PC-9 (cell line): ENCODE measurements at regions not wholly inside any gene's neighbourhood (a gene's known extent, or its start where the extent isn't known, plus 50 kb on each side); places are given as distances from the start of the nearest gene placed in this dataset.

Experiments used
- BruUV-seq: library from RNA; stranded (reverse); fragments of 400-500 nt; replicated peaks from 2 replicates; lab custom pipeline; 2021; lab: Mats Ljungman, UMichigan
- CTCF ChIA-PET: fragments of 300-600 bp; sonication (Branson Sonifier 250); formaldehyde crosslinking; loops from one replicate; lab custom pipeline; 2022; ENCODE audit warnings: antibody characterized with exemption; lab: Charles Lee
- POLR2A ChIA-PET: fragments of 300-600 bp; sonication (Branson Sonifier 250); formaldehyde crosslinking; loops from one replicate; lab custom pipeline; 2022; ENCODE audit warnings: antibody characterized with exemption; ENCODE audit not compliant: unreplicated experiment; lab: Charles Lee
- DNase-seq, 2 experiments: peaks; one replicate each; pipeline versions ENCODE4 v3.0.0 to v3.0.0-alpha.2; 2015 to 2022; ENCODE audit warnings: mixed read lengths in 1 of 2
- H2AFZ ChIP-seq: fragments of 200-600 bp; sonication (generic); 2 replicates; pipeline ENCODE4 v1.8.1; 2017; ENCODE audit warnings: antibody characterized with exemption
- H3F3A ChIP-seq: fragments of 200-600 bp; sonication (generic); 2 replicates; pipeline ENCODE4 v1.8.1; 2017; ENCODE audit warnings: antibody characterized with exemption, mild to moderate bottlenecking, low read depth; ENCODE audit not compliant: insufficient read depth
- H3K27ac ChIP-seq: fragments of 200-600 bp; sonication (generic); 2 replicates; pipeline ENCODE4 v1.6.1; 2016; ENCODE audit warnings: mixed run types
- H3K27me3 ChIP-seq: fragments of 200-600 bp; sonication (generic); 2 replicates; pipeline ENCODE4 v1.6.1; 2016; ENCODE audit warnings: low read depth, mixed run types; ENCODE audit not compliant: insufficient read depth
- H3K36me3 ChIP-seq: fragments of 200-600 bp; sonication (generic); 2 replicates; pipeline ENCODE4 v1.6.1; 2016; ENCODE audit warnings: low read depth, mixed run types
- H3K4me1 ChIP-seq: fragments of 200-600 bp; sonication (generic); replicated peaks from 2 replicates; pipeline ENCODE4 v1.6.1; 2016; ENCODE audit warnings: mixed run types; ENCODE audit not compliant: insufficient read depth
- H3K4me2 ChIP-seq: fragments of 200-600 bp; sonication (generic); 2 replicates; pipeline ENCODE4 v1.6.1; 2017; ENCODE audit warnings: mixed run types
- H3K4me3 ChIP-seq: fragments of 200-600 bp; sonication (generic); 2 replicates; pipeline ENCODE4 v1.6.1; 2016; ENCODE audit warnings: mixed run types
- H3K79me2 ChIP-seq: fragments of 200-600 bp; sonication (generic); 2 replicates; pipeline ENCODE4 v1.6.1; 2017; ENCODE audit warnings: low read depth, mixed run types
- H3K9me2 ChIP-seq: fragments of 200-600 bp; sonication (generic); 2 replicates; pipeline ENCODE4 v1.8.1; 2017; ENCODE audit warnings: mild to moderate bottlenecking; ENCODE audit not compliant: insufficient read depth
- H3K9me3 ChIP-seq: fragments of 200-600 bp; sonication (generic); 2 replicates; pipeline ENCODE4 v1.8.1; 2016; ENCODE audit warnings: low read depth; ENCODE audit not compliant: insufficient read depth
- H4K20me1 ChIP-seq: fragments of 200-600 bp; sonication (generic); 2 replicates; pipeline ENCODE4 v1.8.1; 2017; ENCODE audit not compliant: insufficient read depth
- EZH2 ChIP-seq: fragments of 200-600 bp; sonication (generic); IDR thresholded peaks from 2 replicates; pipeline ENCODE4 v1.8.0; 2017; ENCODE audit warnings: antibody characterized with exemption, low read depth
- intact Hi-C: fragments of 100-400 bp; cut with micrococcal nuclease; formaldehyde crosslinking; loops from one replicate; pipeline ENCODE4 v1.10.0; 2022; ENCODE audit not compliant: unreplicated experiment
- TF ChIP-seq, protein P1 (sequence below): fragments of 200-600 bp; sonication (generic); conservative IDR thresholded peaks from 2 replicates; pipeline ENCODE4 v1.6.1; 2017; ENCODE audit warnings: mixed run types, antibody characterized with exemption, mild to moderate bottlenecking, moderate library complexity

GRCh38 chr7:110522061-110522760 is 568.7 kb upstream of the LRRN3 start:
- H3K79me2 ChIP-seq: no peaks in the 10 kb centered on the region
- intact Hi-C loops: no loop called here
- no peaks in the 10 kb centered on the region for H3K9me2 ChIP-seq
- H3K4me1 ChIP-seq: peaks cover 11% of the 10 kb centered on the region
- DNase-seq: no peak
- no peaks in the 10 kb centered on the region for H4K20me1 ChIP-seq
- H3K9me3 ChIP-seq: no peaks in the 10 kb centered on the region
- POLR2A ChIA-PET: no interaction called here
- H3K4me3 ChIP-seq: no peak overlapping the region; the same call in 1 of the 2 replicates
- H3K36me3 ChIP-seq: no peaks in the 10 kb centered on the region
- no peak for TF ChIP-seq EZH2
- TF ChIP-seq, protein P1, sequence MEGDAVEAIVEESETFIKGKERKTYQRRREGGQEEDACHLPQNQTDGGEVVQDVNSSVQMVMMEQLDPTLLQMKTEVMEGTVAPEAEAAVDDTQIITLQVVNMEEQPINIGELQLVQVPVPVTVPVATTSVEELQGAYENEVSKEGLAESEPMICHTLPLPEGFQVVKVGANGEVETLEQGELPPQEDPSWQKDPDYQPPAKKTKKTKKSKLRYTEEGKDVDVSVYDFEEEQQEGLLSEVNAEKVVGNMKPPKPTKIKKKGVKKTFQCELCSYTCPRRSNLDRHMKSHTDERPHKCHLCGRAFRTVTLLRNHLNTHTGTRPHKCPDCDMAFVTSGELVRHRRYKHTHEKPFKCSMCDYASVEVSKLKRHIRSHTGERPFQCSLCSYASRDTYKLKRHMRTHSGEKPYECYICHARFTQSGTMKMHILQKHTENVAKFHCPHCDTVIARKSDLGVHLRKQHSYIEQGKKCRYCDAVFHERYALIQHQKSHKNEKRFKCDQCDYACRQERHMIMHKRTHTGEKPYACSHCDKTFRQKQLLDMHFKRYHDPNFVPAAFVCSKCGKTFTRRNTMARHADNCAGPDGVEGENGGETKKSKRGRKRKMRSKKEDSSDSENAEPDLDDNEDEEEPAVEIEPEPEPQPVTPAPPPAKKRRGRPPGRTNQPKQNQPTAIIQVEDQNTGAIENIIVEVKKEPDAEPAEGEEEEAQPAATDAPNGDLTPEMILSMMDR: no peak
- no TSS peak for BruUV-seq
- H3K4me2 ChIP-seq: peak overlapping the region; percentile 58
- CTCF ChIA-PET: no interaction called here
- H3F3A ChIP-seq: 0 out of 2 replicates have a peak, but pooled peaks cover 5% of the 10 kb centered on the region
- no peaks in the 10 kb centered on the region for H3K27me3 ChIP-seq
- H3K27ac ChIP-seq: peak overlapping the region; percentile 57
- H2AFZ ChIP-seq: peak overlapping the region; percentile 66; the same call in 1 of the 2 replicates

DNA sequence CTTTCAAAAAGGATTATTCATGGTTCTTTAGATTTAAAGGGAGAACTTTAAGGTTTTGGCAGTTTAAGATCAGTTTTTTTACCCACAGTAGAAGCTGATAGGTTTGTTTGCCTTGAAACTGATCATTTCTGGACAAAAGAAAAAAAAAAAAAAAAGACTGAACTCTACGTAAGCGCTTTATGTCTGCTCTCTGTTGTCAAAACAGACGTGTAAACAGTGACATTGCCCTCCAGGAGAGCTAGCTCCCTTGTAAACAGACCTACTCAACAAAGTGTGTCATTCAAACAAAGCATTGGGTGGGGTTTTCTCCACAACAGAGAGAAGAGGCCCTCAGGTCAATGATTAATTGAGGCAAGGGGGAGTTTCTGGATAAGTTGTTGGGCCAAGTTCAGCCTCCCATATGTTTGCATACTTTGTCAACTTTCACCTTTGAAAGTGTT is 568.1 kb upstream of the LRRN3 start:
- BruUV-seq: no TSS peak
- POLR2A ChIA-PET: no interaction called here
- Histone ChIP-seq H3K4me2 (peak overlapping the region; percentile 58), H3K27ac (peak overlapping the region; percentile 57), H4K20me1 (no peaks in the 10 kb centered on the region), H3K9me2 (no peaks in the 10 kb centered on the region), H3F3A (0 out of 2 replicates have a peak, but pooled peaks cover 5% of the 10 kb centered on the region), H2AFZ (peak overlapping the region; percentile 66; the same call in 1 of the 2 replicates), H3K36me3 (no peaks in the 10 kb centered on the region), H3K4me1 (peaks cover 11% of the 10 kb centered on the region), H3K27me3 (no peaks in the 10 kb centered on the region), H3K4me3 (no peak overlapping the region; the same call in 1 of the 2 replicates), H3K9me3 (no peaks in the 10 kb centered on the region), H3K79me2 (no peaks in the 10 kb centered on the region)
- intact Hi-C loops: no loop called here
- CTCF ChIA-PET: no interaction called here
- TF ChIP-seq, protein P1: no peak
- TF ChIP-seq EZH2: no peak
- DNase-seq: peak; percentile 28 to 94

DNA sequence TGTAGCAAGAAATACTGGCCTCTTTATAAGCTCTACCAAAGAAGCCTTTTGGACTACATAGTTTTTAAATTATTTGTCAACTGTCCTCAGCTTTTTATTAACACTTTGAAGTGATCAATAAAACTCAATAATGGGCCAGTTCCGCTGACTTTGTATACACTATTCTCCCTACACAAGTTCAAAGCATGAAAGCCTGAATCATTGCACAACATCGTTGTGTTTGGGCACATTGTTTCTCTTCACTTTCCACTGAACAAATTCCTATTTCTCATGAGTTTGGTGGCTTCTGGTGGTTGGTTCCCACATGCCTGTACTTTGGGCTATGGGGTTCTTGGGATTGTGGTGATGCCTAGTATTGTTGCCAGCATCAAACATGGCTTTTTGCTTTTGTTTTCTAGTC is 561.8 kb upstream of the LRRN3 start:
- H3K79me2 ChIP-seq: no peaks in the 10 kb centered on the region
- H3K4me1 ChIP-seq: no peaks in the 10 kb centered on the region
- BruUV-seq: no TSS peak
- no peak for TF ChIP-seq EZH2
- TF ChIP-seq, protein P1: no peak
- CTCF ChIA-PET: no interaction called here
- no peaks in the 10 kb centered on the region for H3K9me3 ChIP-seq
- no peak for DNase-seq
- no peak overlapping the region for H2AFZ ChIP-seq
- intact Hi-C loops: no loop called here
- POLR2A ChIA-PET: no interaction called here
- no peaks in the 10 kb centered on the region for H3K36me3 ChIP-seq
- H3F3A ChIP-seq: no peaks in the 10 kb centered on the region
- no peak overlapping the region for H3K4me2 ChIP-seq
- H3K27me3 ChIP-seq: no peaks in the 10 kb centered on the region
- H4K20me1 ChIP-seq: no peaks in the 10 kb centered on the region
- H3K27ac ChIP-seq: no peak overlapping the region
- no peak overlapping the region for H3K4me3 ChIP-seq
- H3K9me2 ChIP-seq: no peaks in the 10 kb centered on the region
